ENCODE measurements at regions not wholly inside any gene's neighbourhood (a gene's known extent, or its start where the extent isn't known, plus 50 kb on each side); places are given as distances from the start of the nearest gene placed in this dataset.

GRCh38 chr9:1702701-1703100, 312.4 kb upstream of the SMARCA2 start:
- TF ChIP-seq CTCF (conservative IDR thresholded peaks at IDR 0.05; ENCODE audit: low read depth in 2 of 2): no peak
- no peak for TF ChIP-seq POLR2AphosphoS5 (IDR thresholded peaks at IDR 0.05; ENCODE audit: low read depth)
- no peak for TF ChIP-seq EZH2 (IDR thresholded peaks at IDR 0.05; ENCODE audit: low read depth, unreplicated experiment)
- TF ChIP-seq EZH2phosphoT487 (IDR thresholded peaks at IDR 0.05; ENCODE audit: unreplicated experiment): no peak
- TF ChIP-seq REST (IDR thresholded peaks at IDR 0.05; ENCODE audit: unreplicated experiment): no peak
- no peak for TF ChIP-seq JUNB (IDR thresholded peaks at IDR 0.05; ENCODE audit: unreplicated experiment)
- no peak for TF ChIP-seq NANOG (IDR thresholded peaks at IDR 0.05; ENCODE audit: borderline replicate concordance)
- TF ChIP-seq ETS1 (IDR thresholded peaks at IDR 0.05): no peak

Measured in GM23338 (cell line).